ENCODE measurements at regions not wholly inside any gene's neighbourhood (a gene's known extent, or its start where the extent isn't known, plus 50 kb on each side); places are given as distances from the start of the nearest gene placed in this dataset.
A peak's percentile ranks its signal among the peaks of the same experiment; 100 is the strongest.

GRCh38 chr13:109387471-109387870 lies 398.9 kb downstream of the IRS2 start:
- Histone ChIP-seq H3K36me3 (ENCODE audit: insufficient read depth, low read length) (no peaks in the 10 kb centered on the region; the same call in 1 of the 2 replicates), H3K79me2 (ENCODE audit: insufficient read depth, low read length) (0 out of 2 replicates have a peak, but pooled peaks cover 4% of the 10 kb centered on the region), H3K4me1 (ENCODE audit: insufficient read depth, low read length) (no peaks in the 10 kb centered on the region), H3K4me3 (ENCODE audit: low read depth in 1 of 2, low read length in 2 of 2) (no peak overlapping the region), H3K9me3 (ENCODE audit: insufficient read depth, low read length, severe bottlenecking) (no peaks in the 10 kb centered on the region), H3K9ac (ENCODE audit: low read depth, low read length) (no peak overlapping the region), H3K4me2 (ENCODE audit: insufficient read depth, low read length) (no peak overlapping the region), H3K27ac (ENCODE audit: low read length) (no peak overlapping the region), H2AFZ (ENCODE audit: low read depth, low read length) (no peak overlapping the region), H3K27me3 (ENCODE audit: insufficient read depth, low read length, poor library complexity) (no peaks in the 10 kb centered on the region), H4K20me1 (ENCODE audit: insufficient read depth, low read length) (no peaks in the 10 kb centered on the region)
- ATAC-seq (ENCODE audit: insufficient read depth, low read depth) (no peak), DNase-seq (no peak)
- TF ChIP-seq CTCF (IDR thresholded peaks at IDR 0.05; ENCODE audit: borderline replicate concordance, extremely low read depth, low read length, poor library complexity, severe bottlenecking) (no peak), EZH2 (IDR thresholded peaks at IDR 0.05; ENCODE audit: borderline replicate concordance, low read depth, low read length, severe bottlenecking) (no peak)

DNA sequence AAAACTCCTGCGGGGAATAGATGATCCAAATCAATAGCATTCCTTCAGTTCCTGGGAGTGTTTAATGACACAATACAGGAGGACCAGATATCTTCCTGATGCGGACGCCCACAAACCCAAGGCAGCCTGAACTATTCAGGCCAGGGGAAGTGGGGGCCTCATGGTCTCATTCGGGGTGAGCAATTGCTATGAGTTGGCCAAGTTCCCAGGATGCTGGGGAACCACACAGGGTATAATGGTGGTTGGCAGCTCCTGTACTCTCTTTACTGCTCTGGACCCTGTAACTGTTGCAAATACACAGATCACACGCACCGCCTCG lies 401.2 kb downstream of the IRS2 start:
- H3K9me3 ChIP-seq (ENCODE audit: insufficient read depth, low read length, severe bottlenecking): no peaks in the 10 kb centered on the region
- TF ChIP-seq EZH2 (IDR thresholded peaks at IDR 0.05; ENCODE audit: borderline replicate concordance, low read depth, low read length, severe bottlenecking): no peak
- no peak for TF ChIP-seq CTCF (IDR thresholded peaks at IDR 0.05; ENCODE audit: borderline replicate concordance, extremely low read depth, low read length, poor library complexity, severe bottlenecking)
- no peaks in the 10 kb centered on the region; the same call in 1 of the 2 replicates for H3K36me3 ChIP-seq (ENCODE audit: insufficient read depth, low read length)
- no peak overlapping the region for H3K27ac ChIP-seq (ENCODE audit: low read length)
- 0 out of 2 replicates have a peak, but pooled peaks cover 2% of the 10 kb centered on the region for H3K79me2 ChIP-seq (ENCODE audit: insufficient read depth, low read length)
- no peak overlapping the region for H3K4me2 ChIP-seq (ENCODE audit: insufficient read depth, low read length)
- no peaks in the 10 kb centered on the region for H4K20me1 ChIP-seq (ENCODE audit: insufficient read depth, low read length)
- no peaks in the 10 kb centered on the region for H3K27me3 ChIP-seq (ENCODE audit: insufficient read depth, low read length, poor library complexity)
- H2AFZ ChIP-seq (ENCODE audit: low read depth, low read length): no peak overlapping the region
- DNase-seq (no peak), ATAC-seq (ENCODE audit: insufficient read depth, low read depth) (0 out of 3 replicates have a peak, but pooled peaks have one; percentile 27)
- H3K4me1 ChIP-seq (ENCODE audit: insufficient read depth, low read length): no peaks in the 10 kb centered on the region
- no peak overlapping the region for H3K9ac ChIP-seq (ENCODE audit: low read depth, low read length)
- H3K4me3 ChIP-seq (ENCODE audit: low read depth in 1 of 2, low read length in 2 of 2): no peak overlapping the region

- Histone ChIP-seq H3K27me3 (ENCODE audit: insufficient read depth, low read length, poor library complexity) (no peaks in the 10 kb centered on the region), H3K36me3 (ENCODE audit: insufficient read depth, low read length) (no peaks in the 10 kb centered on the region; the same call in 1 of the 2 replicates), H2AFZ (ENCODE audit: low read depth, low read length) (no peak overlapping the region), H3K9me3 (ENCODE audit: insufficient read depth, low read length, severe bottlenecking) (no peaks in the 10 kb centered on the region), H4K20me1 (ENCODE audit: insufficient read depth, low read length) (no peaks in the 10 kb centered on the region), H3K4me1 (ENCODE audit: insufficient read depth, low read length) (no peaks in the 10 kb centered on the region), H3K9ac (ENCODE audit: low read depth, low read length) (no peak overlapping the region), H3K4me2 (ENCODE audit: insufficient read depth, low read length) (no peak overlapping the region), H3K27ac (ENCODE audit: low read length) (no peak overlapping the region), H3K4me3 (ENCODE audit: low read depth in 1 of 2, low read length in 2 of 2) (no peak overlapping the region), H3K79me2 (ENCODE audit: insufficient read depth, low read length) (0 out of 2 replicates have a peak, but pooled peaks cover 2% of the 10 kb centered on the region)
- DNase-seq (no peak), ATAC-seq (ENCODE audit: insufficient read depth, low read depth) (no peak)
- TF ChIP-seq CTCF (IDR thresholded peaks at IDR 0.05; ENCODE audit: borderline replicate concordance, extremely low read depth, low read length, poor library complexity, severe bottlenecking): no peak
- TF ChIP-seq EZH2 (IDR thresholded peaks at IDR 0.05; ENCODE audit: borderline replicate concordance, low read depth, low read length, severe bottlenecking): no peak
Observed at GRCh38 chr13:109384491-109385241, 401.7 kb downstream of the IRS2 start.

All from DND-41 (cell line).